HG02588 (cell line): ENCODE measurements at regions not wholly inside any gene's neighbourhood (a gene's known extent, or its start where the extent isn't known, plus 50 kb on each side); places are given as distances from the start of the nearest gene placed in this dataset.
"Not testable (repeated sequence)": the region's sequence is repeated elsewhere in the genome, so short reads cannot be mapped to it uniquely, and the experiment has no call there.

ENCODE experiments used
- ATAC-seq: cut with Tn5 transposase; IDR thresholded peaks from one replicate; pipeline ENCODE4 v1.9.1; 2021; ENCODE audit warnings: mild to moderate bottlenecking, moderate library complexity; ENCODE audit not compliant: unreplicated experiment

DNA sequence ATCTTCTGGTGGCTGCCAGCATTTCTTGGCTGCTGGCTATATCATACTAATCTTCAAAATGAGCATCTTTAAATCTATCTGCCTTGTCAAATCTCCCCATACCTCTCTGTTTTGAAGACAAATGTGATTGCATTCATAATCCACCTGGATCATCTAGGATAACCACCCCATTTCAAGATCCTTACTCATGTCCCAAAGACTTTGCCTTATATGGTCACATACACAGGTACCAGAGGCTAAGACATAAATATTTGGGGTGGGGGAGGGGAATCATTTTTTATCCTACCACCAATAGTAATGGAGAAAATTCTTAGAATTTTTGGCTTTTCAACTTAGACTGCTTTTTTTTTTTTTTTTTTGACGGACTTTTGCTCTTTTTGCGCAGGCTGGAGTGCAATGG is 970.8 kb downstream of the PLOD2 start:
- no peak for ATAC-seq

DNA sequence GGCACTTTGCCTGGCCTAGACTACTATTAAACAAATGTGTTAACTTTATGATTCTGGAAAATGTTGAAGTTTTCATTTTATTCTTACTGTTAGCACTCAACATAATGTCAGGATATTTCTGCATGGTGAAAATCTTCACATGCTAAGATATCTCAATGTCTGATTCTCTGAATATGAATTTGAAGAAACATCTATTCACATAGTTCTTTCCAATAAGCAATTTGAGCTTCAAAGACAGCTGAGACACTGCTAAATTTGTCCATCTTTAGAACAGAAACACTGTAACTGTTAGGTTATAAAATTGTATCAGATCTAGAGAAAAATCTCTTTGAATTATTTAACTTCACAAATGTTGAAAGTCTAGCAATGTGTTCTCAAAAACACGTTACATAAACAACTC is 970.2 kb downstream of the PLOD2 start:
- ATAC-seq, result no peak

DNA sequence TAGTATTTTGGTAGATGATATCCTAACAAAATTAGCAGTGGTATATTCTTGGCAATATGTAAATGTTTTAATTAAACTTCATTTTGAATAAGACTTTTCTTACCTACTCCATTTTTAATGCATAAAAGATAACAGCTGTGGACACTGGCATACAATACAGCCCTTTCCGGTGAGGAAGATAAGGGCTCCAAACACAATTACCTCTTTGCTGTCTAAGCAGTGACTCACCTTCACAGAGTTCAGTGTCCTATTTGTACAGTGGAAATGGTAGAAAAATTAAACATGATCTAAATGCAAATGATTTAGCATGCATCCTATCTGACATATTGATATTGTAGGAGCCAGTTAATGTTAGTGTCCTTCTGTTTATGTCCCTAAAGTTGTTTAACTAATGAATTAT is 969.4 kb downstream of the PLOD2 start:
- ATAC-seq, result no peak

DNA sequence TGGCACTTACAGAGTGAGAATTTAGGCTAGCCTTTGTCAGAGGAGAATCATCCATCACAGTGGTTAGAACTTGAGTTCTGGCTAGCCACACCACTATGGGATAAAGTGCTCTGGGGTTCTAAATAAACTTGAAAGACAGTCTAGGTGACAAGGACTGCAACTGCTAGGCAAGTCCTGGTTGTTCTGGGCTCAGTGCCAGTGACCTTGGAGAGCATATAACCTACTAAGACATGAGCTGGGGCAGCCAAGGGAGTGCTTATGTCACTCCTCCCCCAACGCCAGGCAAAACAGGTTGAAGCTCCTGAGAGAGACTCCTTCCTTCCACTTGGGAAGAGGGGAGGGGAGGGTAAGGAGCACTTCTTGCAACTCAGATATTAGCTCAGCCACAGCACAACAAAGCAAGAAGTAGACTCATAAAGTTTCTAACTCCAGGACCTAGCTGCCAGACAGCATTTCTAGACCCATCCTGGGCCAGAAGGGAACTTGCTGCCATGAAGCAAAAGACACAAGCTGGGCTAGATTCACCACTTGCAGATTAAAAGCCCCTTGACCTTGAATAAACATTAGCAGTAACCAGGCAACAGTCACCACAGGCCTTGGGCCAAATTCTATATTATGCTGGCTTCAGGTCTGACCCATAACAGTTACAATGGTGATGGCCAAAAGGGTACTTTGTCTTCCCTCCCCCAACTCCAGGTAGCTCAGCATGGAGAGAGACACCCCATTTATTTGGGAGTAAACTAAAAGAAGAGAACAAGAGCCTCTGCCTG is 963.7 kb downstream of the PLOD2 start:
- ATAC-seq, result no peak

DNA sequence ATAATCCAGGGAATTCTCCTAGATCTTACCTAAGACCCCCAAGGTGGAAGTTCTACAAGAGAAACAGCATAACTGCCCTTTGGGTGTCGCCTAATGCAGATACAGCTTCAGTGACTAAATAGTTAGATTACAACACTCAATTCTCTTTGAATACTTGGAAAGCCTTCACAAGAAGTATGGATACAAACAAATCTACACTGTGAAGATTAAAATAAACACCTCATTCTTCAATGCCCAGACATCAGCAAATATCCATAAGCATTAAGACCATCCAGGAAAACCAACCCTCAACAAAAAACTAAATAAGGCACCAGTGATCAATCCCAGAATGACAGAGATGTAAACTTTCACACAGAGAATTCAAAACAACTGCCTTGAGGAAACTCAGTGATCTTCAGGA is 963.2 kb downstream of the PLOD2 start:
- no peak for ATAC-seq

DNA sequence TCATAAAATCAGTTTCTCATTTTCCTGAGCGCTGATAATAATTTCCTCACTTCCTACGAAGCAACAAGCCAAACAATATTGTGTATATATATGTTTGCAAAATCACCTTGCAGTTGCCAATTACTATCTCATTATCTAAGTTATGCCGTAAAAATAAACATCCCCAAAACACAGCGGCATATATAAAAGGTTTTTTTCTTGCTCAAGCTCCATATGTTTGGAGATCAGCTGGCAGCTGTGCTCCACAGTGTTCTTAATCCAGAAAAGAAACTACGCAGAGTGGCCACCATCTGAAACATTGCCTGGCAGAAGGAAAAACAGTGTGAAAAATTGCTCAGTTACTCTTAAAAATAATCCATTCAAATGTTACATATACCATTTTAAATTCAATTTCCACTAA is 951.4 kb downstream of the PLOD2 start:
- no peak for ATAC-seq

DNA sequence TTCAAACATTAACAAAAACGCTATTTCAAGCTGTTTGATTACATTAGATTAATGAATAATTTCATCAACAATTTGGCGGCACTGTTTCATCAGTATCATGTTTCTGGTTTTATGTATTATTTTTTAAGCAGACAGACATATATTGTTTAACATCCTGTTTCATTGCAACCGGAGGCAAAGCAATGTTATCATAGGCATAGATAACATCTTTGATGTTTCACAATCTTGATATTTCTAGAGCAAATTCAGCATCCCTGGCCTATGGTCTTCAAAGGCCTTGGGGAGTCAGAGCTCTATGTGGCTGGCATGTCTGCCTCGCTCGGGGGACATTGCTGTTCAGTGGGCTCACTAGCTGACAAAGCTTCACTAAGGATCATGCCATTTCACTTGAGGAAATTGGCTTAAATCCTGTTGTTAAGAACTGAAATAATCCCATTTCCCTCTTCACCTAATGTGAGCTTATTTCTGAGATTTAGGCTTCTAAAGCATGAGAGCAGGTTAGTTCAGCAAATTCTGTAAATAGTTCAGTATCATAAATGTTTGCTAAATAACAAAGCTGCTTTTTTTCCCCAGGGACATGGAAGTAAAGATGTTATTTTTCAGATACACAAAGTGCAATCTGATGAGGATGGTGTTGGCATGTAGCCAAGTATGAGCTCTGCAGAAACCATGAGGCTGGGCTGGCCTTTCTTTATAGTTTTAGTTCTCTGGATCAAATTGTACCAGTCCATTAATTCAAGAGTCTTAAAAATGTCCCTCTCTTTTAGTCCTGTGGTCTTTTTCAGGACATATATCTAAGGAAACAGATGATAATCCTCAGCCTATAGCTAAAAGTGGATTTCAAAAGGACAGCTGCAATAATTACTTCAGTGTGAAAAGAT is 941.4 kb downstream of the PLOD2 start:
- no peak for ATAC-seq

DNA sequence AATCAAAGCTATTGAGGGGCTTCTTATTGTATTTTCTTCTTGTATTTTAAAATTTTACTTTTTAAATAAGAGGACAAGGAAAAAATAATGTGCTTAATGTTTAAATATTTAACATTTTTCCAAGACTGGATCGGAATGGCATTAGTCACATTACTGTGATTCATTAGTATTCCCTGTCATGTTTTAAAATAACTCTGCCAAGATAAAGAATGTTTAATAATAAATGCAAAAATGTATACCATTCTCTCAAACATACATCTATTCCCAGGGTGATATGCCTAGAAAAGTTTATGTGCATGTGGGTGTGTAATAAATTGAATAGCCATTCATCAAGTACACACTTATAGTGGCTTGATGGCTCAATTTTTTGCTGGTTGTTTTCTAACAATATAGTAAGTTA is 936.1 kb downstream of the PLOD2 start:
- no peak for ATAC-seq

DNA sequence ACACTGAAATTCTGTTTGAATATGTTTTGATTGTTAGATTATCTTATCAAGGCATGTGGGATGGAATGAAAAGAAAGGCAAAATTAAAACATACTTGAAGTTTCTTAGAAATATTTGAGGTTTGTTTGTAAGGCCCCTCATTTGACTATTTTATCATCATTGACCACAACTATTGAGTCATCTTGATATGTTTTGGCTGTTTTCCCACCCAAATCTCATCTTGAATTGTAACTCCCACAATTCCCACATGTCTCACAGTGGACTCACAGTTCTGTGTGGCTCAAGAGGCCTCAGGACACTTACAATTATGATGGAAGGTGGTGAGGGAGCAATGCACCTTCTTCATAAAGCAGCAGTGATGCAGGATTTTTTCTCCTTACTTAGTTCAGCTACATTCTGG is 917.1 kb downstream of the PLOD2 start:
- ATAC-seq, result no peak

DNA sequence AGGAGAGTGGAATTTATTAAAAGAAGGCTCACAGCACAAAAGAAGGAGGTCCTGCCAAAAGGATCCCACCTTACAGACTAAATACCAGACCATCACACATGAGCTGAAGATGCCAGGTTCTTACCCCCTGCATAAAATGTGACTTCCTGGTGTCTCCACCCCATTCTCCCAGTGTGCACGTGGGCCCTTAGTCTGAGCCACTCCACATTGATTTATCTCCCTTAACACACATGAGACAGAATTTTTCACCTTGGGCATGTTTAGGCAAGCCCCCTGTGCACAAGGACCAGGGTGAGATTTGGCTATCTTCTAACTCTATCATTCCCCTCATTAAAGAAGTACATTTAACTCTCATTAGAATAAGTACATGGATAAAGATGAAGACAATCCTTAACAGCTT is 916.7 kb downstream of the PLOD2 start:
- ATAC-seq, result no peak

DNA sequence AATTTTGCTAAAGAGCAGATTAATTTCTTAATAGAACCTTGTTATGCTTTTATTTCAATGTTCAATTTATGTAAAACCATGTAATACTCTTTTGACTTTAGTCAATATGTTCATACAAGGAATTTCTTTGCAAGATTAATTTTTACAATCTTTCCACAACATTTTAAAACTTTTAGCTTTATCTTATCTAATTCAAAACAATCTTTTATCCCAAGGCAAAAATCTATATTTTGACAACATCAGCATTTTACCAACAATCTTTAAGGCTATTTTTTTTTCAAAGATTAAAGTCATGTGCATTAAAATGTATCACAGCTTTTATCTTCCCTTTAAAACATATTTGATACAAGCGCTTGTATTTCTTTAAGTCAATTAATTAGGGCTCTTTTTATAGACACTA is 914.7 kb downstream of the PLOD2 start:
- ATAC-seq, result no peak

DNA sequence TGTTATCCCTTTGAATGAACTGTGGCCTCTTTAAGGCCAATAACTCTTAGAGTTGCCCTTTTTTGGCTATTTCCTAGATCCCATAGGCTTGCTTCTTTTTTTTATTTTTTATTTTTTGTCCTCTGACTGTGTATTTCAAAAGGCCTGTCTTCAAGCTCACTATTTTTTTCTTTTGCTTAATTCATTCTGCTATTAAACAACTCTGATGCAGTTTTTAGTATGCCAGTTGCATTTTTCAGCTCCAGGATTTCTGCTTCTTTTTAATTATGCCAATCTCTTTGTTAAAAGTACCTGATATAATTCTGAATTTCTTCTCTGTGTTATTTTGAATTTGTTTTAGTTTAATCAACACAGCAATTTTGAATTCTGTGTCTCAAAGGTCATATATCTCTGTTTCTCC is 912.1 kb downstream of the PLOD2 start:
- ATAC-seq, result no peak

DNA sequence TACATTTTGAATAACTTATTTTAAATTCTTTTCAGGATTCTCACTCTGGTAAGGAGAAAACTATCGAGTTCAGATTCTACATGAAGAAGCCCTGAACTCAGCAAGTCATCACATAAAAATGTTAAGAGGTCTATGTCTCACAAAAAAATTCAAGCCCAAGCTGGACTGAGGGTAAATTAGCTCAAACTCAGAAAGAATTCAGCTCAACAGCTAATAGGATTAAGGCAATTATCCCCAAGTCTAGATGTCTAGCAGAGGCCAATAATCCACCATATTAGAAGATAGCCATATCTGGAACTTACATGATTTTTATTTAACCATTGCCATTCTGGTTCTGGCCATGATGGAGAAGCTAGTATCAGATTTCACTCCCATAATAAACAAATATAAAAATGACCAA is 909.7 kb downstream of the PLOD2 start:
- ATAC-seq, result no peak

DNA sequence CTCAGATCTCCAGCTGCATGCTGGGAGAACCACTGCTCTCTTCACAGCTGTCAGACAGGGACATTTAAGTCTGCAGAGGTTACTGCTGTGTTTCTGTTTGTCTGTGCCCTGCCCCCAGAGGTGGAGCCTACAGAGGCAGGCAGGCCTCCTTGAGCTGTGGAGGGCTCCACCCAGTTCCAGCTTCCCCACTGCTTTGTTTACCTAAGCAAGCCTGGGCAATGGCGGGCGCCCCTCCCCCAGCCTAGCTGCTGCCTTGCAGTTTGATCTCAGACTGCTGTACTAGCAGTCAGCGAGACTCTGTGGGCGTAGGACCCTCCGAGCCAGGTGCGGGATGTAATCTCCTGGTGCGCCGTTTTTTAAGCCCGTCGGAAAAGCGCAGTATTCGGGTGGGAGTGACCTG is 903.0 kb downstream of the PLOD2 start:
- ATAC-seq, result not testable (repeated sequence)

DNA sequence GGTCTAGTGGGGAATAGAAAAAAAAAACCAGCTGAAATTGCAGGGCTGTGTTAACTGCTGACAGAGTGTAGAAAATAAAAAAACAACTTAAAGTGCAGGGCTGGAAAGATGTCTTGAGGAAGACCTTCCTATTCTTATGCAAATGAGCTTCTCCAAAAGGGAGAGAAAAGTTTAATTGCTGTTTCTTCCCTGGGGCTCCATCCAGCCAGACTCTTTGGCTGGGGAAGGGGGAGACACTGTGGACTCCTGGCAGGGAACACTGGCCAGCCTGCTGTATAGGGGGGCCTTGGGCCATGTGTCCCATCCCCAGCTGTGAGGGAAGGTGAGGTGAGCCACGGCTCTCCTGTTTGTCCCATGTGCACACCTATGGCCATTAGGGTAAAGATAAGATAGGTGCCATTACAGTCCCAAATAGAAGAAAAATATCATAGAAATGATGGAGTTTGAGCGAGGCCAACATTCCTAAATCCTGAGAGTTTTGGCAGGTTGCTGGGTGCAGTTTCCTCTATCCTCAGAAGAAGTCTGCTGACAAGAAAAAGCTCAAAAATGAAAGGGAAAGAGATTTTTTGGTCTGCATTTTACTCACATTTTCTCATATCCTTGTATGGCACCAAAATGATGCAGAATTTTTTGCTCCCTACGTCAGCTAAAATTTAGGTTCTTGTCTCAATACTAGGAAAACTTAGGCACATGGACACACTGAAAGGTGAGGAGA is 901.7 kb downstream of the PLOD2 start:
- ATAC-seq, result no peak

DNA sequence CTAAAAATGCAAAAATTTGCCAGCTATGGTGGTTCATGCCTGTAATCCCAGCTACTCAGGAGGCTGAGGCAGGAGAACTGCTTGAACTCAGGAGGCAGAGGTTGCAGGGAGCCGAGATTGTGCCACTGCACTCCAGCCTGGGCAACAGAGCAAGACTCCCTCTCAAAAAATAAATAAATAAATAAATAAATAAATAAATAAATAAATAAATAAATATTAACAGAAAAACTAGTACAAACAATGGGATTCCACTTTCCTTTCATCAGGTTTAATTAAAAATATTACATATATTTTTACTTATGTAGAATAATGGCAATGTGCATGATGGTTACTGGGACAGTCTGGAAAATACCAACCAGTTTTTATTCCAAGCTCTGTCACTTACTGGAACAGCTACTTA is 897.5 kb downstream of the PLOD2 start:
- ATAC-seq, result not testable (repeated sequence)

DNA sequence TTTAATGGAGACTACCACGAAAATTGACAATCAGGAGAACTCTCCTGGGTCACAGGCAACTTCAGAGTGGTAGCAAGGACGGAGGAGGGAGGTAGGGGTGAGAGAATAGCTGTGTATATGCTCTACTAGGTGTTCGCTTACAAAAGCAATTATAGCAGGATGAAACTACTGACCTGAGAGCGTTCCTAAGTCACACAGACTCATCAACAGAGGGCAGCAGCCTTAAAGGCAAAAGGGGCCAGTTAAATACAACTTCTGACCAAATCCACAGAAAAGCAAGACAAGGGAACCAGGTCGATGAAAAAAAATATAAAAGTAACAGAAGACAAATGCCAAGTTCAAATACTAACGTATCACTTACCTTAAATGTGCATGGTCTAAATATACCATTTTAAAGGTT is 894.6 kb downstream of the PLOD2 start:
- no peak for ATAC-seq

DNA sequence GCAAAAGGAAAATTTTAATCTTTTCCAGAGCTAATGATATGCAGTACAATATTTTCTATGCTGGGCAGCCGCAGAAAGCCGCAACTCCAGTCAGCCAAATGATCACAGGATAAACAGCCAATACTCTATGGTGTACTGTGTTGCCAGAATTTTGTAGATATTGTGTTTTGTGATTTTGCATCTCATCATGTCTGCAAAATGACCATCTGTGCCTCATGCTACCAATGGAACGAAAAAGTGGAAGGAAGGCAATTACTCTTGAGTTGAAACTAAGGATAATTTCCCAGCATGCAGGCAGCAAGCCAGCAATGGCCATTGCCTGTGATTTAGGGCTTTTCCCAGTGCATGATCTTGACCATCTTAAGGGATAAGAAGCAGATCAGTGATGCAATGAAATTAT is 891.9 kb downstream of the PLOD2 start:
- no peak for ATAC-seq

DNA sequence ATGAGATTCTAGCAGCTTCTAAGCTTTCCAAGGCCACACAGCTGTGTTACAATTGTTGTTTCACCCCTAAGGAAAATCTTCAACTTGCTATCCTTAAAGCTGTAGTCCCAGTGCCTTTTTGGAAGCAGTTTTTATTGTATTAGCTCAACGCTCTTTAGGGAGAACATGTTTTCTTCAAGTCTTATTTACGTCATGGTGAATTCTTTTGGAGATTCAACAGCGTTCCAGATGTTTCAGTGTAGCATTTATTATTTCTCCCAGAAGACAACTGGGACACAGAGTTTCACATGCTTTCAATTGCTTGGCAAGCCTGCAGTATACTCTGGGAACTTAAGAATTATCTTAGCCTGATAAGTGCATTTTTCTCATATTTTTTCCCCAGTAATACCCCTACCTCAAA is 888.3 kb downstream of the PLOD2 start:
- no peak for ATAC-seq

DNA sequence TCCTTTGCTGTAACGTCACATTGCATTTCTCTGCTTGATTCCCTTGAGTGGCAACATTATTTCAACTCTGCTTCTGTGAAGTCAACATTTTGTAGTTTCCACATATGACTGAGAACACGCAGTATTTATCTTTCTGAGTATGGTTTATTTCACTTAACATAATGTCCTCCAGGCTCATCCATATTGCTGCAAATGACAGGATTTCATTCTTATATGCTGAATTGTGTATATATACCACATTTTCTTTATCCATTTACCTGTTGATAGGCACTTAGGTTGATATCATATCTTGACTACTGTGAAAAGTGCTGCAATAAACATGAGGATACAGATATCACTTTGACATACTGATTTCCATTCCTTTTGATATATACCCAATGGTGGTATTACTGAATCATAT is 878.5 kb downstream of the PLOD2 start:
- no peak for ATAC-seq

DNA sequence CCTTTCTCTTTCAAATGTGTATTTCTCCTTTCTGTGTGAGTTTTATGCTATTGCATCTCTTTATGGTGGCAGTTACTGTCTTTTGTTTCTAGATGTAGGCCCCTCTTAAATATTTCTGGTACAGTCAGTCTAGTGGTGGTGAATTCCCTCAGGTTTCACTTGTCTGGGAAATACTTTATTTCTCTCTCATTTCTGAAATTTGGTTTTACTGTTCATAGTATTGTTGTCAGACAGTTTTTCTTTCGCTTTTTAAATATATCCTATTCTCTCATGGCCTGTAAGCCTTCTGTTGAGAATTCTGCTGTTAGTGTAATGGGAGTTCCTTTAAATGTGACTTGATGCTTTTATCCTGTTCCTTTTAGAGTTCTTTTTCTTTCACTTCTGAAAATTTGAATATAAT is 874.0 kb downstream of the PLOD2 start:
- ATAC-seq, result no peak

DNA sequence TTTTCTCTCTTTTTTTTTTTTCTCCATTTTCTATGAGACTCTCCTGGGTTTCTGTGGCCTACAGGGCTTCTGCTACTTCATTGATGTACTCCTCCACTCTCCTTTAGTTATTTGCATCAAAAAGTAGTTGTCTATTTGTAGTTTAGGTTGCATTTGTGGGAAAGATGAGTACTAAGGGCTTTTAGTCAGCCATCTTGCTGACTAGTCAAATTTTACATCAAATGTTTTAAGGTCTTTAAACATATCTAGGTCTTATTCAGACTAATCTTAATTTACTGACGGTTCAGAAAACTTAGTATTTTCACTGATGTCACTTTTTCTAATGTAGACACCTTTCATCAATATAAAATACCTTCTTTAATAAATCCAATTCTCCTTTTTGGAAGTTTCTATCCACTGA is 871.0 kb downstream of the PLOD2 start:
- ATAC-seq, result no peak
